HUES48 (cell line): ENCODE measurements at regions not wholly inside any gene's neighbourhood (a gene's known extent, or its start where the extent isn't known, plus 50 kb on each side); places are given as distances from the start of the nearest gene placed in this dataset.

ENCODE experiments used
- H3K27ac ChIP-seq: one replicate; pipeline ENCODE4 v1.7.0; 2013; ENCODE audit warnings: low read depth, low read length, inconsistent platforms
- H3K27me3 ChIP-seq: 2 replicates; pipeline ENCODE4 v1.6.1; 2013; ENCODE audit warnings: mild to moderate bottlenecking, low read length; ENCODE audit not compliant: control insufficient read depth, insufficient read depth
- H3K36me3 ChIP-seq: 2 replicates; pipeline ENCODE4 v1.6.1; 2013; ENCODE audit warnings: low read length; ENCODE audit not compliant: control insufficient read depth, insufficient read depth
- H3K4me1 ChIP-seq: 2 replicates; pipeline ENCODE4 v1.6.1; 2013; ENCODE audit warnings: mild to moderate bottlenecking, low read length; ENCODE audit not compliant: control insufficient read depth, insufficient read depth
- H3K4me3 ChIP-seq: 2 replicates; pipeline ENCODE4 v1.5.1; 2013; ENCODE audit warnings: mild to moderate bottlenecking, low read depth, low read length
- H3K9ac ChIP-seq: 2 replicates; pipeline ENCODE4 v1.6.1; 2013; ENCODE audit warnings: mild to moderate bottlenecking, low read depth, low read length, moderate library complexity
- H3K9me3 ChIP-seq: 2 replicates; pipeline ENCODE4 v1.6.1; 2013; ENCODE audit warnings: low read length; ENCODE audit not compliant: control insufficient read depth, insufficient read depth

DNA sequence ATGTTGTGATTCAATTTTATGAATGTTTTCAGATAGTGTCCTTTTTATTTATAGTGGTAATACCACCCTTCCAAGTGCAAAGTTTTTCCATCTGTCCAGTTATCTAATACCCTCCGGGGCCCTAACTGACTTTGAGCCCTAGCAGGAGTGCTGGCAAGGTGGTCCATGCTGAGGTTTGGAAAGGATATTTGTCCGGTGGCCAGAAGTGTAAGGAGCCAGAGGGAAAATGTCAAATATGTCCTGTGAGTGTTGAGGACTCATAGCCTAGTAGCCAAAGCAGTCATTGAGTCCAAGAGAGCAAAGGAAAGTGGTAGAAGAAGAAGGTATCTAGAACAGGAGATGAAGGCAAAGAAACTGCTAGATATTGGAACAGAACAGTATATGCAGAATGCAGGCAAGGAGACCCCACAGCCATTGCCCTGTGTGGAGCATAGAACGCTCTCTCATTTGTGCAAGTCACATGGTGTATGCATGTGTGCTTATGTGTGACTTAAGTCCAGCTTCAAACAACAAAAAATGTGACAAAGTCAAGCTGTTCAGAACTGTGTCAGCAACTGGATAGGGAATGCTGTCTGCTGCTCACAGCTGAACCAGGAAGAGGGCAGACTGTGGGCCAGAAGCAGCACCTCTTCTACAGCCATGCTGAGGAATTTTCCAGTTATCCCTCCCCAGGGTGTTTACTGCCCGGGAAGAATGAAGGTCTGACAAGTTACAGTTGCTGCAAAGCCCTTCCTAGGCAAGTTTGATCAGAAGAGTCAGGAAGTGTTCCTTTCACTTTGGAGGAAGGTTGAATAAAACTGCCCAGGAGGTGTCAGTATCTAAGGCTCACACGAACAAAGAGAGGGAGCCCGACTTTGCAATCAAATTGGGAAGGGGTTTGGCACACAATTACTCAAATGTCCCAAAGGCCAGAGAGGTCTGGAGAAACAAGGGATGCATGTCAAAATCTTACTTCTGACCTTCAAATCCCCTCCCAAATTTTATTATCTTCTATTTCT lies 463.3 kb upstream of the DMAC1 start:
- H3K4me3 ChIP-seq: no peak overlapping the region
- H3K27me3 ChIP-seq: no peaks in the 10 kb centered on the region
- H3K27ac ChIP-seq: no peak overlapping the region
- no peaks in the 10 kb centered on the region for H3K9me3 ChIP-seq
- H3K9ac ChIP-seq: no peak overlapping the region
- H3K36me3 ChIP-seq: no peaks in the 10 kb centered on the region
- H3K4me1 ChIP-seq: peaks cover 6% of the 10 kb centered on the region; the same call in 1 of the 2 replicates

- Histone ChIP-seq H3K4me3 (no peak overlapping the region), H3K27me3 (no peaks in the 10 kb centered on the region), H3K9ac (no peak overlapping the region), H3K9me3 (no peaks in the 10 kb centered on the region), H3K36me3 (no peaks in the 10 kb centered on the region), H3K27ac (no peak overlapping the region), H3K4me1 (peaks cover 6% of the 10 kb centered on the region; the same call in 1 of the 2 replicates)
Measured at GRCh38 chr9:8261737-8262136, 462.2 kb upstream of the DMAC1 start.

GRCh38 chr9:8259028-8259427 lies 459.4 kb upstream of the DMAC1 start:
- H3K4me3 ChIP-seq: no peak overlapping the region
- peaks cover 6% of the 10 kb centered on the region; the same call in 1 of the 2 replicates for H3K4me1 ChIP-seq
- H3K9me3 ChIP-seq: no peaks in the 10 kb centered on the region
- H3K9ac ChIP-seq: no peak overlapping the region
- H3K36me3 ChIP-seq: no peaks in the 10 kb centered on the region
- H3K27me3 ChIP-seq: no peaks in the 10 kb centered on the region
- H3K27ac ChIP-seq: no peak overlapping the region

GRCh38 chr9:8256880-8257279 lies 457.3 kb upstream of the DMAC1 start:
- Histone ChIP-seq H3K27me3 (no peaks in the 10 kb centered on the region), H3K4me1 (no peaks in the 10 kb centered on the region), H3K9ac (no peak overlapping the region), H3K27ac (no peak overlapping the region), H3K36me3 (no peaks in the 10 kb centered on the region), H3K4me3 (no peak overlapping the region), H3K9me3 (no peaks in the 10 kb centered on the region)

GRCh38 chr9:8255850-8256249 lies 456.3 kb upstream of the DMAC1 start:
- H3K27ac ChIP-seq: no peak overlapping the region
- no peak overlapping the region for H3K4me3 ChIP-seq
- H3K4me1 ChIP-seq: no peaks in the 10 kb centered on the region
- no peak overlapping the region for H3K9ac ChIP-seq
- no peaks in the 10 kb centered on the region for H3K27me3 ChIP-seq
- no peaks in the 10 kb centered on the region for H3K9me3 ChIP-seq
- H3K36me3 ChIP-seq: no peaks in the 10 kb centered on the region

DNA sequence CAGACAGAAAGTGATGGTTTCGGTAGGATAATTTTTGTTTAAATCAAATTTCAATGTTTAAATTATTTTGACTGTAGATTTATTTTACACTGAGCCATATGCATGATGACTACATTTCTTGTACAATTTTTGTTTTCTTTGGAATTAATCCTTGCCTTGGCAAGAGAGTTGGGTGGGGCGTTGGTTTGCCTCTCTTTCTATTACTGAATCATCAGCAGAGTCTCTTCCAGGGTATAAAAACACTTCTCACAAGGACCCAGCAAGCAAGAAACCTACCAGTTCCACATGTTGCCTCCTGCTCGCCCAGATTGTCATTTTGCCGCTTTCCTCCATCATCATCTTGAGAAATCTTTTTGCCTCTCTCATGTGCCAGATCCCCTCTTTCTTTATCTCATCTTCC lies 455.0 kb upstream of the DMAC1 start:
- H3K4me1 ChIP-seq: no peaks in the 10 kb centered on the region
- H3K9me3 ChIP-seq: no peaks in the 10 kb centered on the region
- H3K27ac ChIP-seq: no peak overlapping the region
- no peak overlapping the region for H3K4me3 ChIP-seq
- H3K9ac ChIP-seq: no peak overlapping the region
- H3K27me3 ChIP-seq: no peaks in the 10 kb centered on the region
- H3K36me3 ChIP-seq: no peaks in the 10 kb centered on the region

DNA sequence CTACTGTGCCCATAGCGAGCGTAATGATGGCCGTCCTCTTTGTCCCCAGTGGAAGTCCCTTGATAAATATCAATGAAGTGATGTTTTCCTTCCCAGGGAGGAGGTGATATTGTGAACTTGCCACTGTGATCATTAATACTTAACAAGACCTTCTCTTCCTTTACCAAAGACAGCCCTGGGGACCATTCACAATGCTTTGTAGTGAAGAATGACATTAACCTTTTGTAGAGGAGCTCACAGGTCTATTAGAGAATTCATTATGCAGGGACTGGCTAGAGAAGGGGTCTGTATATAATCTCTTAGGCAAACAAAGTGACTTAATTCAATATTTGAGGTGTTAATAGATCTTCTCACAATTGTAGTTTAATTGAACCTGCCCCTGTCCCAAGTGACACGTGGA lies 452.9 kb upstream of the DMAC1 start:
- no peaks in the 10 kb centered on the region for H3K9me3 ChIP-seq
- H3K27ac ChIP-seq: no peak overlapping the region
- H3K27me3 ChIP-seq: no peaks in the 10 kb centered on the region
- H3K36me3 ChIP-seq: no peaks in the 10 kb centered on the region
- no peaks in the 10 kb centered on the region for H3K4me1 ChIP-seq
- H3K4me3 ChIP-seq: no peak overlapping the region
- H3K9ac ChIP-seq: no peak overlapping the region

GRCh38 chr9:8251566-8251965 lies 452.0 kb upstream of the DMAC1 start:
- no peaks in the 10 kb centered on the region for H3K27me3 ChIP-seq
- H3K9ac ChIP-seq: no peak overlapping the region
- H3K4me3 ChIP-seq: no peak overlapping the region
- no peaks in the 10 kb centered on the region for H3K4me1 ChIP-seq
- H3K9me3 ChIP-seq: no peaks in the 10 kb centered on the region
- H3K36me3 ChIP-seq: no peaks in the 10 kb centered on the region
- H3K27ac ChIP-seq: no peak overlapping the region

- Histone ChIP-seq H3K9me3 (no peaks in the 10 kb centered on the region), H3K4me3 (no peak overlapping the region), H3K4me1 (no peaks in the 10 kb centered on the region)
Measured at GRCh38 chr9:8244505-8245092, 445.0 kb upstream of the DMAC1 start.

DNA sequence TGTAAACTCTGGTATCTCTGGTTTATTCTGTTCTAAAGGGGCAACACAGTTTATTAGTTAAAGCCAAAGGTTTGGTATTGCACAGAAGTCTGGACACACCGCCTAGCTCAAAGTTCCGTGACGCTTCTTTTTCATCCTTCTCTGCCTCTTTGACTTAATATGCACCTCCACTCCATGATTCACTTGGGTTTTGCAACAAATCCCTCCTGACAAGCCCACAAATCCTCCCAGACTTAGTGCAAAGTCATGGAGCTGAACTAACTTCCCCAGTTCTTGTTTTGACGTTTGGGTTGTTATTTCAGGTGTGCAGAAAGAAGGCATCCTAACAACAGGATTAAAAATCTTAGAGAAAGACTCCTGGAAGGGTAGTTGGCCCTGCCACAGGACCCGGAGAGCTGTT lies 441.6 kb upstream of the DMAC1 start:
- H3K9me3 ChIP-seq: no peaks in the 10 kb centered on the region

More at GRCh38 chr9:8244505-8245092, 445.0 kb upstream of the DMAC1 start:
- no peak overlapping the region for H3K27ac ChIP-seq
- no peaks in the 10 kb centered on the region for H3K27me3 ChIP-seq
- no peaks in the 10 kb centered on the region for H3K36me3 ChIP-seq
- H3K9ac ChIP-seq: no peak overlapping the region

GRCh38 chr9:8237096-8237495 lies 437.5 kb upstream of the DMAC1 start:
- no peak overlapping the region for H3K9ac ChIP-seq
- H3K4me3 ChIP-seq: no peak overlapping the region
- H3K9me3 ChIP-seq: no peaks in the 10 kb centered on the region
- peaks cover 7% of the 10 kb centered on the region; the same call in 1 of the 2 replicates for H3K4me1 ChIP-seq
- H3K27ac ChIP-seq: no peak overlapping the region
- no peaks in the 10 kb centered on the region for H3K27me3 ChIP-seq
- no peaks in the 10 kb centered on the region for H3K36me3 ChIP-seq

More for the DNA sequence above, 441.6 kb upstream of the DMAC1 start:
- Histone ChIP-seq H3K9ac (no peak overlapping the region), H3K27me3 (no peaks in the 10 kb centered on the region), H3K27ac (no peak overlapping the region), H3K4me3 (no peak overlapping the region), H3K36me3 (no peaks in the 10 kb centered on the region), H3K4me1 (no peaks in the 10 kb centered on the region)
